Mesenchymal stem cell (in vitro differentiated cells and primary cell): ENCODE measurements at regions not wholly inside any gene's neighbourhood (a gene's known extent, or its start where the extent isn't known, plus 50 kb on each side); places are given as distances from the start of the nearest gene placed in this dataset.
A peak's percentile ranks its signal among the peaks of the same experiment; 100 is the strongest.
"Not testable (repeated sequence)": the region's sequence is repeated elsewhere in the genome, so short reads cannot be mapped to it uniquely, and the experiment has no call there.

Experiments
- DNase-seq: peaks from one replicate; pipeline ENCODE4 v3.0.0-alpha.2; 2013
- H2AFZ ChIP-seq: one replicate; pipeline ENCODE4 v1.6.1; 2013; ENCODE audit warnings: low read depth, mild to moderate bottlenecking, control low read depth, inconsistent platforms, low read length, moderate library complexity
- H2AK5ac ChIP-seq: 2 replicates; pipeline ENCODE4 v1.6.1; 2013; ENCODE audit warnings: low read length, moderate library complexity, mild to moderate bottlenecking, inconsistent platforms; ENCODE audit not compliant: severe bottlenecking
- H2BK120ac ChIP-seq: one replicate; pipeline ENCODE4 v1.6.1; 2013; ENCODE audit warnings: low read depth, mild to moderate bottlenecking, inconsistent platforms, low read length, moderate library complexity
- H2BK12ac ChIP-seq, 2 experiments: one replicate each; pipeline ENCODE4 v1.6.1; 2013; ENCODE audit warnings: inconsistent platforms in 2 of 2, low read length in 2 of 2, mild to moderate bottlenecking in 2 of 2, moderate library complexity in 2 of 2, control low read depth in 1 of 2
- H2BK15ac ChIP-seq: one replicate; pipeline ENCODE4 v1.6.1; 2013; ENCODE audit warnings: mild to moderate bottlenecking, low read depth, inconsistent platforms; ENCODE audit not compliant: poor library complexity, severe bottlenecking
- H2BK5ac ChIP-seq: 2 replicates; pipeline ENCODE4 v1.6.1; 2013; ENCODE audit warnings: low read depth, mild to moderate bottlenecking, low read length, control low read depth, inconsistent platforms; ENCODE audit not compliant: poor library complexity, severe bottlenecking
- H3K14ac ChIP-seq, 2 experiments: one replicate each; pipeline ENCODE4 v1.6.1; 2013; ENCODE audit warnings: inconsistent platforms in 2 of 2, low read length in 2 of 2, control low read depth in 1 of 2, mild to moderate bottlenecking in 1 of 2, moderate library complexity in 1 of 2
- H3K18ac ChIP-seq, 2 experiments: one replicate each; pipeline ENCODE4 v1.6.1; 2013; ENCODE audit warnings: inconsistent platforms in 2 of 2, low read length in 2 of 2, control low read depth in 1 of 2, low read depth in 1 of 2, mild to moderate bottlenecking in 1 of 2
- H3K23ac ChIP-seq, 2 experiments: one replicate each; pipeline ENCODE4 v1.6.1; 2013; ENCODE audit warnings: inconsistent platforms in 2 of 2, low read length in 2 of 2, mild to moderate bottlenecking in 2 of 2, moderate library complexity in 2 of 2, control low read depth in 1 of 2
- H3K27ac ChIP-seq: 2 replicates; pipeline ENCODE4 v1.5.1; 2013; ENCODE audit warnings: mild to moderate bottlenecking, moderate library complexity, low read length, control low read depth, inconsistent platforms; ENCODE audit not compliant: poor library complexity, severe bottlenecking
- H3K27me3 ChIP-seq, 2 experiments: 2 replicates each; pipeline versions ENCODE4 v1.6.1 to v1.7.0; 2013; ENCODE audit warnings: low read length in 2 of 2, mild to moderate bottlenecking in 2 of 2, moderate library complexity in 2 of 2, control low read depth in 1 of 2, inconsistent platforms in 1 of 2; ENCODE audit not compliant: control insufficient read depth in 1 of 2, insufficient read depth in 1 of 2
- H3K36me3 ChIP-seq, 2 experiments: 2 replicates each; pipeline versions ENCODE4 v1.6.1 to v1.7.0; 2013; ENCODE audit warnings: low read length in 2 of 2, control low read depth in 1 of 2, inconsistent platforms in 1 of 2, low read depth in 1 of 2, mild to moderate bottlenecking in 1 of 2; ENCODE audit not compliant: insufficient read depth in 2 of 2, control insufficient read depth in 1 of 2
- H3K4ac ChIP-seq, 2 experiments: one replicate each; pipeline ENCODE4 v1.6.1; 2013; ENCODE audit warnings: inconsistent platforms in 2 of 2, low read length in 2 of 2, mild to moderate bottlenecking in 2 of 2, moderate library complexity in 2 of 2, control low read depth in 1 of 2, low read depth in 1 of 2
- H3K4me1 ChIP-seq: 2 replicates; pipeline ENCODE4 v1.6.1; 2013; ENCODE audit warnings: low read depth, low read length, control low read depth; ENCODE audit not compliant: control insufficient read depth, insufficient read depth
- H3K4me2 ChIP-seq: 2 replicates; pipeline ENCODE4 v1.6.1; 2013; ENCODE audit warnings: low read length, mild to moderate bottlenecking, inconsistent platforms; ENCODE audit not compliant: poor library complexity, severe bottlenecking
- H3K4me3 ChIP-seq, 2 experiments: 2 replicates each; pipeline versions ENCODE4 v1.5.1 to v1.7.0; 2013; ENCODE audit warnings: low read length in 2 of 2, mild to moderate bottlenecking in 2 of 2, control low read depth in 1 of 2, low read depth in 1 of 2; ENCODE audit not compliant: insufficient read depth in 1 of 2
- H3K79me1 ChIP-seq: replicated peaks from 2 replicates; pipeline ENCODE4 v1.6.1; 2013; ENCODE audit warnings: mild to moderate bottlenecking, control low read depth, low read length, inconsistent platforms; ENCODE audit not compliant: poor library complexity, severe bottlenecking
- H3K9ac ChIP-seq: 2 replicates; pipeline ENCODE4 v1.7.0; 2013; ENCODE audit warnings: mild to moderate bottlenecking, low read length, moderate library complexity
- H3K9me3 ChIP-seq: 2 replicates; pipeline ENCODE4 v1.7.0; 2013; ENCODE audit warnings: mild to moderate bottlenecking, low read length; ENCODE audit not compliant: control insufficient read depth
- H4K8ac ChIP-seq: one replicate; pipeline ENCODE4 v1.6.1; 2013; ENCODE audit warnings: inconsistent platforms, mild to moderate bottlenecking, low read length, moderate library complexity
- H4K91ac ChIP-seq: one replicate; pipeline ENCODE4 v1.6.1; 2013; ENCODE audit warnings: mild to moderate bottlenecking, low read length, inconsistent platforms
- WGBS: methylation state at CpG from one replicate; pipeline ENCODE4 v1.1.7; 2013; ENCODE audit warnings: mixed read lengths; 5-methylcytosine and 5-hydroxymethylcytosine counted together

DNA sequence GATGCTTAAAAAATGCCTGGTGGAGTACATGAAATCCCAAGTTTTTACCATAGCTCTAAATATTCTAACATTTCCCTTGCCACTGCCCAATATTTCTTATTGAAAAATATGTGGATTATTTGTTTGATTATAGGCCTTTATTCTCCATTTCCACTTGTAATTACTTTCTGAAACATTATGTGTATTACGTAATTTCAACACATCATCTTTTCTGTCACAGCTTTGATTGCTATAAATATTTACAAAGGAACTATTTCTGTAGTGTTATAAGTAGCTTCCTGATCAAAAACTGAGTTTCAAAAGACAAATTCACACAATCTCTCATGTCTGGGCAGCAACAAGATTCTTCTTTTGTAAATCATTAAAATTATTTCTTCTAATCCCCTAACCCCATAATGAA is 859.6 kb upstream of the CRIM1 start:
- DNase-seq: no peak
- Histone ChIP-seq H3K4ac (no peak overlapping the region), H3K27me3 (no peaks in the 10 kb centered on the region), H3K14ac (no peak overlapping the region), H3K36me3 (no peaks in the 10 kb centered on the region), H2AK5ac (no peak overlapping the region), H3K79me1 (no peaks in the 10 kb centered on the region), H2BK5ac (no peak overlapping the region), H4K91ac (no peak overlapping the region), H2AFZ (no peak overlapping the region), H3K4me3 (no peak overlapping the region), H3K27ac (no peak overlapping the region), H2BK15ac (no peak overlapping the region), H3K23ac (no peak overlapping the region), H2BK12ac (no peak overlapping the region), H4K8ac (no peak overlapping the region), H2BK120ac (no peak overlapping the region), H3K9ac (no peak overlapping the region), H3K4me1 (no peaks in the 10 kb centered on the region), H3K4me2 (no peak overlapping the region), H3K9me3 (peaks cover 6% of the 10 kb centered on the region), H3K18ac (no peak overlapping the region)
- WGBS: no CpG with 5 or more reads among the region's 1 CpG

DNA sequence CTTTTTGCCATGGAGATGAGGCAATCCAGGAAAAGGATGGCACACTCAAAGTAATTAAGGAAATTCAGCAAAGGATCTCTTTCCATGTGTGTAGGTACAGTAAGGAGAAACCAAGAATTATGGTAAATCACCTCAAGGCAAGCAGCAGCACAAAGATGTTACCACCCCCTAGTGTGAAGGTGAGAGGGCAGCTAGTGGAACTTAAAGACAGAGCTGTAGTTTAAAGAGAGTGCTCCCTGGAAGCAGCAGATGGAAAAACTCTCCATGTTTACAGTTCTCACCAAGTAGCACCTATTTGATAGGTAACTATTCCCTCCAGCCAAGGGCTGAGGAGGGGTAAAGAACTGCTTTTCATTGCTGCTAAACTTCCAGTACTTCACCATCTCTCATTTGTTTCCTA is 860.4 kb upstream of the CRIM1 start:
- H3K4me2 ChIP-seq: no peak overlapping the region
- no peak overlapping the region for H3K27ac ChIP-seq
- no peak overlapping the region for H3K23ac ChIP-seq
- no peak overlapping the region for H2AFZ ChIP-seq
- no peak overlapping the region for H2BK5ac ChIP-seq
- no peaks in the 10 kb centered on the region for H3K79me1 ChIP-seq
- no peak overlapping the region for H2BK12ac ChIP-seq
- no peak overlapping the region for H2AK5ac ChIP-seq
- H3K9ac ChIP-seq: no peak overlapping the region
- no peaks in the 10 kb centered on the region for H3K27me3 ChIP-seq
- H2BK15ac ChIP-seq: no peak overlapping the region
- no peak overlapping the region for H3K4me3 ChIP-seq
- H2BK120ac ChIP-seq: no peak overlapping the region
- no peak overlapping the region for H3K14ac ChIP-seq
- no peaks in the 10 kb centered on the region for H3K4me1 ChIP-seq
- no peak overlapping the region for H3K18ac ChIP-seq
- H3K9me3 ChIP-seq: peaks cover 6% of the 10 kb centered on the region
- no peak overlapping the region for H3K4ac ChIP-seq
- no peaks in the 10 kb centered on the region for H3K36me3 ChIP-seq
- DNase-seq: no peak
- H4K8ac ChIP-seq: no peak overlapping the region
- no peak overlapping the region for H4K91ac ChIP-seq

DNA sequence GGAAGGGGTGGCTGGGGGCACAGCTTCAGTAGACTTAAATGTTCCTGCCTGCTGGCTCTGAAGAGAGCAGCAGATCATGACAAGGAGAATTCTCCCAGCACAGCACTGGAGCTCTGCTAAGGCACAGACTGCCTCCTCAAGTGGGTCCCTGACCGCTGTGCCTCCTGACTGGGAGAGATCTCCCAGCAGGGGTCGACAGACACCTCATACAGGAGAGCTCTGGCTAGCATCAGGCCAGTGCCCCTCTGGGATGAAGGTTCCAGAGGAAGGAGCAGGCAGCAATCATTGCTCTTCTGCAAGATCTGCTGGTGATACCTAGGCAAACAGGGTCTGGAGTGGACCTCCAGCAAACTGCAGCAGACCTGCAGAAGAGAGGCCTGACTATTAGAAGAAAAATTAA is 877.5 kb upstream of the CRIM1 start:
- not testable (repeated sequence) for H3K23ac ChIP-seq, DNase-seq, H3K4me3 ChIP-seq, H3K27ac ChIP-seq, H2BK5ac ChIP-seq, H2BK12ac ChIP-seq, H4K8ac ChIP-seq, H4K91ac ChIP-seq, H3K18ac ChIP-seq, H3K79me1 ChIP-seq, H3K9ac ChIP-seq, H3K4ac ChIP-seq, H3K36me3 ChIP-seq, H3K4me2 ChIP-seq, H2AK5ac ChIP-seq, H2BK120ac ChIP-seq, H2AFZ ChIP-seq, H2BK15ac ChIP-seq, H3K4me1 ChIP-seq, H3K27me3 ChIP-seq
- WGBS: 80% methylated on average over 2 of the region's 2 CpGs
- Histone ChIP-seq H3K14ac (peak overlapping the region in 1 of 2 experiments; percentile 20), H3K9me3 (peaks cover 10% of the 10 kb centered on the region)

DNA sequence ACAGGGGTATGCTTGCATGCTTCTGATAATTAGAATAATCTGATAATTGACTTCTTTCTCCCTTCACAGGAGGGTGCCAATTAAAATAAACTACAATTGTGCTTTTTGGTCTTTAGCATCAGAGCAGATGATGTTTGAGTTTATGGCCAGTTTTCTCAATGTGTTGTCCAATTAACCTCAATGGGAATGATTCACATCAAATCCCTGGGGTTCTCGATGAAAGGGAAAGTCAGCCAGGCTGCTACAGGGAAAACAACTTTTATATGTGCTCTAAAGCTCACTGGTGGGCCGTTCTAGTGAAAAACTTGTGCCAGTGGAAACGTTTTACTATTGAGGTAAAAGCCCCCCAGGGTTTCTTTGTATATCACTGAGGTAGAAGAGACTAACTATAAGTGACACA is 887.3 kb upstream of the CRIM1 start:
- 61% methylated on average over 3 of the region's 3 CpGs for WGBS
- H4K8ac ChIP-seq: no peak overlapping the region
- no peak overlapping the region for H2AK5ac ChIP-seq
- no peak overlapping the region for H3K23ac ChIP-seq
- no peaks in the 10 kb centered on the region for H3K27me3 ChIP-seq
- H3K27ac ChIP-seq: no peak overlapping the region
- H2BK5ac ChIP-seq: no peak overlapping the region
- no peak for DNase-seq
- no peaks in the 10 kb centered on the region for H3K36me3 ChIP-seq
- no peak overlapping the region for H3K4me2 ChIP-seq
- H3K4ac ChIP-seq: no peak overlapping the region
- no peak overlapping the region for H3K18ac ChIP-seq
- no peak overlapping the region for H2AFZ ChIP-seq
- H3K14ac ChIP-seq: no peak overlapping the region
- no peak overlapping the region for H2BK12ac ChIP-seq
- H3K9ac ChIP-seq: no peak overlapping the region
- no peak overlapping the region for H3K4me3 ChIP-seq
- H4K91ac ChIP-seq: no peak overlapping the region
- H2BK120ac ChIP-seq: no peak overlapping the region
- H3K9me3 ChIP-seq: no peaks in the 10 kb centered on the region
- no peaks in the 10 kb centered on the region for H3K79me1 ChIP-seq
- no peaks in the 10 kb centered on the region for H3K4me1 ChIP-seq
- H2BK15ac ChIP-seq: no peak overlapping the region
